Activated effector memory CD4-positive, alpha-beta T cell treated with anti-CD3 and anti-CD28 coated beads, Interleukin-2, amount 50 U/mL, for 16 hours (primary cell): ENCODE measurements at regions not wholly inside any gene's neighbourhood (a gene's known extent, or its start where the extent isn't known, plus 50 kb on each side); places are given as distances from the start of the nearest gene placed in this dataset.
"Not testable (repeated sequence)": the region's sequence is repeated elsewhere in the genome, so short reads cannot be mapped to it uniquely, and the experiment has no call there.

Experiments used
- DNase-seq: peaks from one replicate; pipeline ENCODE4 v3.0.0-alpha.2; 2020

DNA sequence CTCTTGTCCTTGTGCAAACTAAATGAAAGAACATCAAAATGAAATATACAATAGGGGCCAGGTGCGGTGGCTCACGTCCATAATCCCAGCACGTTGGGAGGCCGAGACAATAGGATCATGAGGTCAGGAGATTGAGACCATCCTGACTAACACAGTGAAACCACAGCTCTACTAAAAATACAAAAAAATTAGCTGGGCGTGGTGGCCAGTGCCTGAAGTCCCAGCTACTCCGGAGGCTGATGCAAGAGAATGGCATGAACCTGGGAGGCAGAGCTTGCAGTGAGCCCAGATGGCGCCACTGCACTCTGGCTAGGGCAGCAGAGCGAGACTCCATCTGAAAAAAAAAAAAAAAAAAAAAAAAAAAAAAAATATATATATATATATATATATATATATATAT lies 132.7 kb upstream of the HSFY2 start:
- DNase-seq: not testable (repeated sequence)

GRCh38 chrY:18904296-18904695 lies 130.8 kb upstream of the HSFY2 start:
- DNase-seq: no peak

GRCh38 chrY:18891994-18892393 lies 118.5 kb upstream of the HSFY2 start:
- no peak for DNase-seq

GRCh38 chrY:18889548-18889947 lies 116.0 kb upstream of the HSFY2 start:
- no peak for DNase-seq

DNA sequence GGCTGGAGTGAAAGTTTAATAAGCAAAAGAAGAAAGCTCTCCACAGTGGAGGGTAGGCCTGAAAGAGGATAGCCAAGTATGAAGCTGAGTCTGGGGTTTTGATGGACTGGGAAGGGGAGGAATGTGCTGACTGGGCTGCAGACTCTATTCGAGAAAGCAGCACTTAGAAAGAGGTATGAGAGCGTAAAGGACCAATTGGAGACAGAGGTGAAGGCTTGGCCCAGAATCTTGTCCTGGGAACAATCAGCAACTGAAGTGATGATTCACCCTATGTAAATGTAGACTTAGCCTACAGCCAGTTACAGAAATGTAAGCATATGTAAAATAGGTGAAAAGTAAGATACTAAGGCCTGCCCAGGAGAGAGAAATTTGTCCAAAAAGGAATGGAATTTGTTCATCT lies 111.2 kb upstream of the HSFY2 start:
- DNase-seq: no peak

GRCh38 chrY:18869145-18869544 lies 95.6 kb upstream of the HSFY2 start:
- not testable (repeated sequence) for DNase-seq

DNA sequence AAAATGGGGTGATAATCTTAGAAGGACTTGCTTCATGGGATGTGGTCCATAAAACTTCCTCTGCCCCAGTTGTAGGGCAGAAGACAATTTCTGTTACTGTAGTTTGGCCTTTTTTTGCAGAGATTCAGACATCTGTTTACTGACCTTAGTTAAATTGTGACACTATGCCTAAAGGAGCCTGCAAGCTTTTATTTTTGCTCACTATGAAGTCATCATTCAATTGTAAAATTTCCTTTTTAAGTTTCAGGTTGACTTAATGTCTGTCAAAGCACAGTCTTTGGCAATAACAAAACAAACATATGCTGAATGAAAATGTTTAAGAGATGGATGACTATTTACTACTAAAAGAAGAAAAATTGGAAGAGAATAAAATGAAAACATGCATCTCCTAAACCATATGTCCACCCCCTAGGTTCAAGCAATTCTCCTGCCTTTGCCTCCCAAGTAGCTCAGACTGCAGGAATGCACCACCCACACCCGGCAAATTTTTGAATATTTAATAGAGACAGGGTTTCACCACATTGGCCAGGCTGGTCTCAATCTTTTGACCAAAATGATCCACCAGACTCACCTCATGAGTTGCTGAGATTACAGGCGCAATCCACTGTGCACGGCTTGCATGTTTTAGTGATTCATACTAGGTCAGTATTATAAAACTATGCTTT lies 93.5 kb upstream of the HSFY2 start:
- not testable (repeated sequence) for DNase-seq

DNA sequence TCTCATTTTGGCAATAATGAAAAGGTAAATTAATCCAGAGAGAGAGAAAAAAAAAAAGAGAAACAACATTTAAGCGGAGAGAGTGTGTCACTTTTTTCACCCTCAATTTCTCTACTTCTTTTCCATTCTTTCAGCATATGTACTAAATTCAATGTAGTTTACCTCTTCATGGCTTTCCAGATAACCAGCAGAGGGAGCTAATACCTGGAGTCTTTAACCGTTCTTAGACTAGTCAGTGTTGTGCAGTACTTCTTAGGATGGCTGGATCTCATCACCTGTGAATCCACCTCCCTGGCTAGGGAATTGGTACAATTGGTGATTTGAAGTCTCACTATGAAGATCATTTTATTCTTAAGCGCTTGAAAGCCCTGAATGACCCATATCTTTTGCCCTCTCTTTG lies 87.3 kb upstream of the HSFY2 start:
- not testable (repeated sequence) for DNase-seq

GRCh38 chrY:18858484-18859191 lies 85.1 kb upstream of the HSFY2 start:
- not testable (repeated sequence) for DNase-seq

DNA sequence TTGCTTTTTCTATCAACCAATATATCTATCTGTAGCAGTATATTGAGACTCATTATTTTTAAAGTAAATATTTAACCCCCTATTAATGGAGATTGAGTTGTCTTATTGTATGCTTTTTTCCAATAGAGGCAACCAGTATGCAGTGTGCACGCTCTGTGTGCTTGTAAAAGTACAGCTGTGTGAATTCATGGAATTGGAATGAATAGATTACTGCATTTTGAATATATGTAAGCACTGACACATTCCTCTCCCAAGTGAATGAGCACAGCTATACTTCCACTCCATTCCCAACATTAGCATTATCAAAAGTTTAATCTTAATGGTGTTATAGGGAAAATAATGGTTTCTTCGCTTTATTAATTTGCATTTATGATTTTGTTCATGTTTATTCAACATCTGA lies 81.6 kb upstream of the HSFY2 start:
- DNase-seq: not testable (repeated sequence)

DNA sequence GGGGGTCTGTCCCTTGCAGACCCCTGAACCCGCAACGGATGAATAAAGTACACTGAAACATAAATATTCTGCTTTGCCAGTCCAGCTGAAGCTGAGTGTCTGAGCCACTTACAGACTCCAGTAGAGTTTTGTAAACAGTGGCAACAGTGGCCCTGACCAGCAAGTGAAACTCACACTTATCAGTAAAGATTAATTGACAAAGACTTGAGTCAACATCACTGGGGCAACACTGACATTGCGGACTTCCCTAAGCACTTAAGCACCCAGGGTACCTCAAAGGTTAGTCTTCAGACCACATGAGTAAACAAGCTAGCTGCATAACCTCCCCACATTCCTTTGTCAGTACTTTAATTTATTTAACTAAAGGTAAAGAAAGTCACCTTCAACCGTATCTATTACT lies 79.8 kb upstream of the HSFY2 start:
- not testable (repeated sequence) for DNase-seq

DNA sequence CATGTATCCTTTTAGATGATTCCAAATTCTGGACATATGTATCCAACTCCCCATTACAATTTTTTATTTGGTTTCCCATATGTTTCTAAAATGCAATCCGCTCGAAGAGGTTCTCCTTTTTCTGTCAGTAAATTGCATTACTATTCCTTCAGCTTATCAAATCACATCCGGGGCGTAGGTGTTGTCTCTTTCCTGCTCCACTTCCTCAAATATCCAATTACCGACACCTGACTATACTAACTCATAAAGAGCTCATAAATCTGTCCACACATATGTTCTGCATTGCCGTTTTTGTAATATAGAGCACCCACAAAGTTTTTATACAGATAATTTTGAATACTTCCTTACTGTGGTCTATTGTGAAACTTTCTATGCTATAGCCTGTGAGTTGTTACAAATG lies 63.1 kb upstream of the HSFY2 start:
- DNase-seq: not testable (repeated sequence)
